ENCODE measurements at regions not wholly inside any gene's neighbourhood (a gene's known extent, or its start where the extent isn't known, plus 50 kb on each side); places are given as distances from the start of the nearest gene placed in this dataset.

GRCh38 chr10:129372172-129372571 lies 94.9 kb upstream of the MGMT start:
- no peaks in the 10 kb centered on the region for H3K27me3 ChIP-seq
- H3K4me1 ChIP-seq = no peaks in the 10 kb centered on the region
- H3K27ac ChIP-seq = no peak overlapping the region
- TF ChIP-seq POLR2A (IDR thresholded peaks at IDR 0.05) = no peak
- TF ChIP-seq, protein P1, sequence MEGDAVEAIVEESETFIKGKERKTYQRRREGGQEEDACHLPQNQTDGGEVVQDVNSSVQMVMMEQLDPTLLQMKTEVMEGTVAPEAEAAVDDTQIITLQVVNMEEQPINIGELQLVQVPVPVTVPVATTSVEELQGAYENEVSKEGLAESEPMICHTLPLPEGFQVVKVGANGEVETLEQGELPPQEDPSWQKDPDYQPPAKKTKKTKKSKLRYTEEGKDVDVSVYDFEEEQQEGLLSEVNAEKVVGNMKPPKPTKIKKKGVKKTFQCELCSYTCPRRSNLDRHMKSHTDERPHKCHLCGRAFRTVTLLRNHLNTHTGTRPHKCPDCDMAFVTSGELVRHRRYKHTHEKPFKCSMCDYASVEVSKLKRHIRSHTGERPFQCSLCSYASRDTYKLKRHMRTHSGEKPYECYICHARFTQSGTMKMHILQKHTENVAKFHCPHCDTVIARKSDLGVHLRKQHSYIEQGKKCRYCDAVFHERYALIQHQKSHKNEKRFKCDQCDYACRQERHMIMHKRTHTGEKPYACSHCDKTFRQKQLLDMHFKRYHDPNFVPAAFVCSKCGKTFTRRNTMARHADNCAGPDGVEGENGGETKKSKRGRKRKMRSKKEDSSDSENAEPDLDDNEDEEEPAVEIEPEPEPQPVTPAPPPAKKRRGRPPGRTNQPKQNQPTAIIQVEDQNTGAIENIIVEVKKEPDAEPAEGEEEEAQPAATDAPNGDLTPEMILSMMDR (IDR thresholded peaks at IDR 0.05) = no peak
- no peak for TF ChIP-seq POLR2AphosphoS5 (IDR thresholded peaks at IDR 0.05; ENCODE audit: insufficient read depth in 1 of 2, low read depth in 1 of 2)
- no peak for DNase-seq (ENCODE audit: extremely low spot score in 2 of 2)
- H3K36me3 ChIP-seq = no peaks in the 10 kb centered on the region
- intact Hi-C loops (cut with DNase I) = no loop called here
- no peak overlapping the region for H3K4me3 ChIP-seq
- no peaks in the 10 kb centered on the region for H3K9me3 ChIP-seq

DNA sequence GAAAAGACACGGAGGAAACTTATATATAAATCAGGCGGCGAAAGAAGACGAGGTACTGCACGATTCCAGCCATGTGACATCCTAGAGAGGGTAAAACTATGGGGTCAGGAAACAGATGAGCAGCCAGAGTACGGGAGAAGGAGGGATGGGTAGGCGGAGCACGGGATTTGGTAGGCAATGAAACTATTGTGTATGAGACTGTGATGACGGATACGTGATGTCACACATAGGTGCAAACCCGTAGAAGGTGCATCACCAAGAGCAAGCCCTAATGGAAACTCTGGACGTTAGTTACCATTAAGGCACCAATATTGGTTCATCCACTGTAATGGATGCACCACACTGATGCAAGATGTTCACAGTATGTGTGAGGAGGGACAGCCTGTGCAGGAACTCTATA lies 93.8 kb upstream of the MGMT start:
- no peaks in the 10 kb centered on the region for H3K36me3 ChIP-seq
- no peak overlapping the region for H3K4me3 ChIP-seq
- intact Hi-C loops (cut with DNase I) = no loop called here
- peak in 1 of 2 donors; percentile 27 for DNase-seq (ENCODE audit: extremely low spot score in 2 of 2)
- H3K4me1 ChIP-seq = no peaks in the 10 kb centered on the region
- H3K9me3 ChIP-seq = no peaks in the 10 kb centered on the region
- TF ChIP-seq, protein P1 (IDR thresholded peaks at IDR 0.05) = no peak
- no peak for TF ChIP-seq POLR2AphosphoS5 (IDR thresholded peaks at IDR 0.05; ENCODE audit: insufficient read depth in 1 of 2, low read depth in 1 of 2)
- no peak for TF ChIP-seq POLR2A (IDR thresholded peaks at IDR 0.05)
- no peaks in the 10 kb centered on the region for H3K27me3 ChIP-seq
- no peak overlapping the region for H3K27ac ChIP-seq

DNA sequence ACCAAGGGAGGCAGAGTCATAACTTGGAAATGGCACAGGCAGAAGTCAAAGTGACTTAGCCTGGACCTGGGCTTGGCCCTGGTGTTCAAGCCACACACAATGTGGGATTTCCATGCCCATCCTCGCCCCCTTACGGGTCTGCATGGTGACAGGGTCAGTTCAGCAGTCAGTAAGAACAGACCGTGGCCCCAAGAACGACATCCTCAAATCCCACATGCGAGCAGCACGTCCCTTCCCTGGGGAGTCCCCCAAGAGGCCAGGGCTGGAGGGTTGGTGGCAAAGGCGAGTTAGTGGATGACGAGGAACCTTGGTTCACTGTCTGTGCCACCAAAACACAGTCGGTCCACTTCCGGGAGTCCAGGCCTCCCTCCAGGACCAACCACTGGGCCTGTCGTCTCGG lies 93.3 kb upstream of the MGMT start:
- DNase-seq (ENCODE audit: extremely low spot score in 2 of 2) = peak in 1 of 2 donors; percentile 32
- Histone ChIP-seq H3K9me3 (no peaks in the 10 kb centered on the region), H3K36me3 (no peaks in the 10 kb centered on the region), H3K27me3 (no peaks in the 10 kb centered on the region), H3K4me1 (no peaks in the 10 kb centered on the region), H3K4me3 (no peak overlapping the region), H3K27ac (no peak overlapping the region)
- TF ChIP-seq POLR2A (IDR thresholded peaks at IDR 0.05) = no peak
- no peak for TF ChIP-seq POLR2AphosphoS5 (IDR thresholded peaks at IDR 0.05; ENCODE audit: insufficient read depth in 1 of 2, low read depth in 1 of 2)
- TF ChIP-seq, protein P1 (IDR thresholded peaks at IDR 0.05) = no peak
- intact Hi-C loops (cut with DNase I) = no loop called here

DNA sequence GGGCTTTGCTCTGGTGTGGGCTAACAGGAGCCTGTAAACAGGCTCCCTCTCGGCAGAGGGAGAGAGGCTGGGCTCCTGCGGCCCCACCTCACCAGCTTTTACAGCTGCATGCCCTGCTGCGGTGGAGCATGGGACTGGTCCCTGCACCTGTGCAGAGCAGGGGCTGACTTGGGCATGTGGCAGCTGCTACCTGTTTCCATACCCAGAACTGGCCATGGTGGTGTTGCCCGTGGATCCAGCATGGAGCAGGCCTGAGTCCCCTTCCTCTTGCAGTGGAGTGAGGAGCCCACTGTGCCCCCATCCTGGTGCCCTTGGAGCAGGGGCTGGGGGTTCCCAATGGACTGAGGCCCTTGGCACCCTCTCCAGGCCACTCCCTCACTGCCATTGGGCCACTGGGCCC lies 91.9 kb upstream of the MGMT start:
- Histone ChIP-seq H3K4me3 (no peak overlapping the region), H3K36me3 (no peaks in the 10 kb centered on the region), H3K9me3 (no peaks in the 10 kb centered on the region), H3K4me1 (no peaks in the 10 kb centered on the region), H3K27me3 (no peaks in the 10 kb centered on the region), H3K27ac (no peak overlapping the region)
- no peak for DNase-seq (ENCODE audit: extremely low spot score in 2 of 2)
- intact Hi-C loops (cut with DNase I) = no loop called here
- TF ChIP-seq, protein P1 (IDR thresholded peaks at IDR 0.05) = no peak
- TF ChIP-seq POLR2A (IDR thresholded peaks at IDR 0.05) = no peak
- TF ChIP-seq POLR2AphosphoS5 (IDR thresholded peaks at IDR 0.05; ENCODE audit: insufficient read depth in 1 of 2, low read depth in 1 of 2) = no peak

DNA sequence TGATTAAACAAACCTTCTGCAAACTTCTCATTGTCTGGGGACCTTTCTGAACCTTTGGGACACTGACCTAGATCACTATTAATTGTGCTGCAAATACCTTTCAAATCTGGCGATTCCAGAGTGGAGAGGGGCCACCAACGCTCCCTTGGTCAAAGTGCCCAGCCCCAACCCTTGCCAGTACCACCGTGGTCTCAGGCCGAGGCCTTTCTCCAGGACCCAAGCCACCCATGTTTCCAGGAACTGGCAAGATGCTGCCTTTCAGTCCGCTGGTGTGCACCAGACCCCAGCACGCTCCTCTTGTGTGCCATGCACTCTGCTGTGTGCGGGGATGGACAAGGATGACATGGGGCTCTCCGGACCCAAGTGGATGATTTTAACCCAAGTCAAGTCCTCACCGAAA lies 91.1 kb upstream of the MGMT start:
- Histone ChIP-seq H3K9me3 (no peaks in the 10 kb centered on the region), H3K4me1 (no peaks in the 10 kb centered on the region), H3K4me3 (no peak overlapping the region), H3K36me3 (no peaks in the 10 kb centered on the region), H3K27ac (no peak overlapping the region), H3K27me3 (no peaks in the 10 kb centered on the region)
- intact Hi-C loops (cut with DNase I) = no loop called here
- TF ChIP-seq, protein P1 (IDR thresholded peaks at IDR 0.05) = no peak
- TF ChIP-seq POLR2A (IDR thresholded peaks at IDR 0.05) = no peak
- TF ChIP-seq POLR2AphosphoS5 (IDR thresholded peaks at IDR 0.05; ENCODE audit: insufficient read depth in 1 of 2, low read depth in 1 of 2) = no peak
- DNase-seq (ENCODE audit: extremely low spot score in 2 of 2) = no peak
